A549 (cell line): ENCODE measurements at regions not wholly inside any gene's neighbourhood (a gene's known extent, or its start where the extent isn't known, plus 50 kb on each side); places are given as distances from the start of the nearest gene placed in this dataset.

ENCODE experiments used
- ATAC-seq, 2 experiments: fragments of 200-7000 bp in 1 of 2; fragments of >200 bp in 1 of 2; cut with Nextera tagmentation in 1 of 2; cut with Tn5 transposase in 1 of 2; 3 replicates each; pipeline versions ENCODE4 v1.8.0 to v1.9.1; 2018 to 2020; ENCODE audit warnings: mild to moderate bottlenecking in 1 of 2, moderate library complexity in 1 of 2
- CTCF ChIA-PET: fragments of 300-600 bp; sonication (Branson Sonifier 250); formaldehyde crosslinking; extraction: SDS; loops from one replicate; lab custom pipeline; 2021; ENCODE audit warnings: antibody characterized with exemption, inconsistent platforms; lab: Yijun Ruan, JAX
- POLR2A ChIA-PET: fragments of 350-600 bp; formaldehyde crosslinking; extraction: SDS; loops from one replicate; lab custom pipeline; 2021; ENCODE audit warnings: antibody characterized with exemption, inconsistent platforms; lab: Yijun Ruan, JAX
- DNase-seq, 2 experiments: peaks; one replicate each; pipeline versions ENCODE4 v3.0.0 to v3.0.0-alpha.2; 2011 to 2016; ENCODE audit warnings: low read depth in 1 of 2, low spot score in 1 of 2
- FAIRE-seq: peaks from 2 replicates; lab custom pipeline; 2011; peaks lifted over from hg19 to GRCh38; lab: Jason Lieb, UNC
- H3K27ac ChIP-seq, 2 experiments: fragments of >200 bp; sonication (Bioruptor Twin); formaldehyde crosslinking; 3 replicates each; pipeline ENCODE4 v1.5.1; 2016 to 2017
- H3K4me1 ChIP-seq: fragments of >200 bp; sonication (Bioruptor Twin); formaldehyde crosslinking; 3 replicates; pipeline ENCODE4 v1.6.1; 2016
- H3K4me2 ChIP-seq: fragments of >200 bp; sonication (Bioruptor Twin); formaldehyde crosslinking; 3 replicates; pipeline ENCODE4 v1.6.1; 2016
- H3K4me3 ChIP-seq: fragments of >200 bp; sonication (Bioruptor Twin); formaldehyde crosslinking; 3 replicates; pipeline ENCODE4 v1.5.1; 2016
- H3K9me3 ChIP-seq: fragments of >200 bp; sonication (Bioruptor Twin); formaldehyde crosslinking; 3 replicates; pipeline ENCODE4 v1.6.1; 2016
- ATOH8 ChIP-seq: fragments of 250-450 bp; sonication (Bioruptor Pico); IDR thresholded peaks from 2 replicates; pipeline ENCODE4 v1.5.0; 2020; ENCODE audit warnings: low read depth, mild to moderate bottlenecking, moderate library complexity
- BHLHE40 ChIP-seq: IDR thresholded peaks from 2 replicates; pipeline ENCODE4 v1.6.1; 2012; ENCODE audit warnings: low read depth, low read length, inconsistent platforms
- ELK1 ChIP-seq: fragments of 150-350 bp; IDR thresholded peaks from 2 replicates; pipeline ENCODE4 v1.6.1; 2014; ENCODE audit warnings: low read depth, mild to moderate bottlenecking, low read length
- EP300 ChIP-seq, 2 experiments: fragments of >200 bp; sonication (Bioruptor Twin); formaldehyde crosslinking; IDR thresholded peaks; 2 replicates in 1 of 2; 3 replicates in 1 of 2; pipeline ENCODE4 v1.6.1; 2016 to 2017
- FOSB ChIP-seq: fragments of 250-450 bp; sonication (Bioruptor Pico); IDR thresholded peaks from 2 replicates; pipeline ENCODE4 v1.5.0; 2020; ENCODE audit warnings: mild to moderate bottlenecking, moderate library complexity
- FOXS1 ChIP-seq: fragments of 250-450 bp; sonication (Bioruptor Pico); IDR thresholded peaks from 2 replicates; pipeline ENCODE4 v1.5.0; 2020; ENCODE audit warnings: mild to moderate bottlenecking, moderate library complexity
- GATA3 ChIP-seq: IDR thresholded peaks from 2 replicates; pipeline ENCODE4 v1.6.1; 2012; ENCODE audit warnings: borderline replicate concordance
- HDAC2 ChIP-seq: fragments of 200-600 bp; sonication (generic); IDR thresholded peaks from 2 replicates; pipeline ENCODE4 v1.6.1; 2016
- HOXA7 ChIP-seq: fragments of 250-450 bp; sonication (Bioruptor Pico); IDR thresholded peaks from 2 replicates; pipeline ENCODE4 v1.5.0; 2020; ENCODE audit warnings: mild to moderate bottlenecking, moderate library complexity
- HOXB13 ChIP-seq: fragments of 250-450 bp; sonication (Bioruptor Pico); IDR thresholded peaks from 2 replicates; pipeline ENCODE4 v1.5.0; 2020; ENCODE audit warnings: low read depth, mild to moderate bottlenecking, moderate library complexity
- HOXB5 ChIP-seq: fragments of 250-450 bp; sonication (Bioruptor Pico); IDR thresholded peaks from 2 replicates; pipeline ENCODE4 v1.5.0; 2020; ENCODE audit warnings: mild to moderate bottlenecking, moderate library complexity
- JUN ChIP-seq, 2 experiments: fragments of >200 bp; sonication (Bioruptor Twin); formaldehyde crosslinking; IDR thresholded peaks; 2 replicates in 1 of 2; 3 replicates in 1 of 2; pipeline ENCODE4 v1.6.1; 2016 to 2017
- KDM1A ChIP-seq: fragments of 200-600 bp; sonication (generic); IDR thresholded peaks from 2 replicates; pipeline ENCODE4 v1.6.1; 2016; ENCODE audit warnings: low read depth, mild to moderate bottlenecking
- MAFK ChIP-seq: fragments of 450-650 bp; IDR thresholded peaks from 2 replicates; pipeline ENCODE4 v1.6.1; 2014; ENCODE audit not compliant: partially characterized antibody
- MAZ ChIP-seq: fragments of 150-350 bp; IDR thresholded peaks from 2 replicates; pipeline ENCODE4 v1.6.1; 2014; ENCODE audit warnings: antibody characterized with exemption, low read depth, low read length, borderline replicate concordance
- NPAS2 ChIP-seq: fragments of 250-450 bp; sonication (Bioruptor Pico); IDR thresholded peaks from 2 replicates; pipeline ENCODE4 v1.8.0; 2022; ENCODE audit warnings: mild to moderate bottlenecking, moderate library complexity, borderline replicate concordance
- NR3C1 ChIP-seq: fragments of >200 bp; sonication (Bioruptor Twin); formaldehyde crosslinking; IDR thresholded peaks from 3 replicates; pipeline ENCODE4 v1.6.1; 2017
- PHF8 ChIP-seq: fragments of 200-600 bp; sonication (generic); IDR thresholded peaks from 2 replicates; pipeline ENCODE4 v1.6.1; 2016; ENCODE audit warnings: low read depth, mild to moderate bottlenecking, antibody characterized with exemption, moderate library complexity, borderline replicate concordance
- POLR2A ChIP-seq: IDR thresholded peaks from 2 replicates; pipeline ENCODE4 v1.6.1; 2012; ENCODE audit warnings: mild to moderate bottlenecking, low read length
- RNF2 ChIP-seq: fragments of 200-600 bp; sonication (generic); IDR thresholded peaks from 2 replicates; pipeline ENCODE4 v1.6.1; 2016; ENCODE audit warnings: low read depth, mild to moderate bottlenecking, antibody characterized with exemption, moderate library complexity, borderline replicate concordance
- ZFP36 ChIP-seq: fragments of 450-650 bp; IDR thresholded peaks from 2 replicates; pipeline ENCODE4 v1.6.1; 2014; ENCODE audit warnings: borderline replicate concordance; ENCODE audit not compliant: partially characterized antibody
- ZNF302 ChIP-seq: fragments of 250-450 bp; sonication (Bioruptor Pico); IDR thresholded peaks from 2 replicates; pipeline ENCODE4 v1.9.0; 2021; ENCODE audit warnings: inconsistent platforms, mild to moderate bottlenecking, moderate library complexity
- WGBS: methylation state at CpG from one replicate; pipeline ENCODE4 v1.1.6; 2017; ENCODE audit errors: missing lambda C conversion rate; 5-methylcytosine and 5-hydroxymethylcytosine counted together
- TF ChIP-seq, protein P1 (sequence below): fragments of >200 bp; sonication (Bioruptor Twin); formaldehyde crosslinking; IDR thresholded peaks from 2 replicates; pipeline ENCODE4 v1.6.1; 2016
- TF ChIP-seq, protein P2 (sequence below): fragments of 250-450 bp; sonication (Bioruptor Pico); IDR thresholded peaks from 2 replicates; pipeline ENCODE4 v1.5.0; 2021; ENCODE audit warnings: mild to moderate bottlenecking, moderate library complexity, borderline replicate concordance

GRCh38 chr13:85298387-85298924 is 500.8 kb downstream of the SLITRK6 start:
- 22% methylated on average over 1 of the region's 1 CpG for WGBS
- TF ChIP-seq HOXB13 (no peak), GATA3 (no peak), ELK1 (no peak), MAFK (no peak), FOXS1 (CRISPR knock-in tag) (no peak), HOXB5 (CRISPR knock-in tag) (no peak), JUN (IDR thresholded peaks at IDR 0.05) (no peak), ZNF302 (CRISPR knock-in tag) (no peak), ZFP36 (no peak), BHLHE40 (no peak), EP300 (IDR thresholded peaks at IDR 0.05) (no peak), FOSB (CRISPR knock-in tag) (no peak), HOXA7 (no peak)
- TF ChIP-seq, protein P1, sequence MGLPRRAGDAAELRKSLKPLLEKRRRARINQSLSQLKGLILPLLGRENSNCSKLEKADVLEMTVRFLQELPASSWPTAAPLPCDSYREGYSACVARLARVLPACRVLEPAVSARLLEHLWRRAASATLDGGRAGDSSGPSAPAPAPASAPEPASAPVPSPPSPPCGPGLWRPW, result no peak
- TF ChIP-seq, all 56 proteins: peak for 0
- no peak overlapping the region for H3K4me3 ChIP-seq
- no peak overlapping the region for H3K27ac ChIP-seq
- H3K4me1 ChIP-seq, result no peaks in the 10 kb centered on the region
- ChIA-PET CTCF (no interaction called here), POLR2A (no interaction called here)
- FAIRE-seq (no peak), ATAC-seq (no peak), DNase-seq (no peak)
- no peaks in the 10 kb centered on the region for H3K9me3 ChIP-seq
- no peak overlapping the region for H3K4me2 ChIP-seq

- CTCF ChIA-PET, result no interaction called here
- no peak overlapping the region for H3K4me2 ChIP-seq
- POLR2A ChIA-PET, result no interaction called here
- WGBS, result 100% methylated on average over 1 of the region's 1 CpG
- DNase-seq, result no peak
- TF ChIP-seq HDAC2 (no peak), RNF2 (no peak), NR3C1 (no peak), KDM1A (no peak), HOXB5 (CRISPR knock-in tag) (no peak), PHF8 (no peak), MAZ (no peak), NPAS2 (CRISPR knock-in tag) (no peak), POLR2A (no peak)
- TF ChIP-seq, protein P2, sequence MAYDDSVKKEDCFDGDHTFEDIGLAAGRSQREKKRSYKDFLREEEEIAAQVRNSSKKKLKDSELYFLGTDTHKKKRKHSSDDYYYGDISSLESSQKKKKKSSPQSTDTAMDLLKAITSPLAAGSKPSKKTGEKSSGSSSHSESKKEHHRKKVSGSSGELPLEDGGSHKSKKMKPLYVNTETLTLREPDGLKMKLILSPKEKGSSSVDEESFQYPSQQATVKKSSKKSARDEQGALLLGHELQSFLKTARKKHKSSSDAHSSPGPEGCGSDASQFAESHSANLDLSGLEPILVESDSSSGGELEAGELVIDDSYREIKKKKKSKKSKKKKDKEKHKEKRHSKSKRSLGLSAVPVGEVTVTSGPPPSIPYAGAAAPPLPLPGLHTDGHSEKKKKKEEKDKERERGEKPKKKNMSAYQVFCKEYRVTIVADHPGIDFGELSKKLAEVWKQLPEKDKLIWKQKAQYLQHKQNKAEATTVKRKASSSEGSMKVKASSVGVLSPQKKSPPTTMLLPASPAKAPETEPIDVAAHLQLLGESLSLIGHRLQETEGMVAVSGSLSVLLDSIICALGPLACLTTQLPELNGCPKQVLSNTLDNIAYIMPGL (CRISPR knock-in tag), result no peak
- no peak overlapping the region for H3K27ac ChIP-seq
- no peaks in the 10 kb centered on the region for H3K4me1 ChIP-seq
- FAIRE-seq, result no peak
- no peak for ATAC-seq
- H3K9me3 ChIP-seq, result no peaks in the 10 kb centered on the region
- H3K4me3 ChIP-seq, result no peak overlapping the region
These were observed 510.5 kb downstream of the SLITRK6 start for GRCh38 chr13:85288698-85289097.

- Histone ChIP-seq H3K9me3 (no peaks in the 10 kb centered on the region), H3K27ac (no peak overlapping the region)
- FAIRE-seq, result no peak
- CTCF ChIA-PET, result no interaction called here
- ATAC-seq, result no peak
- no peak for TF ChIP-seq ATOH8
- no peak for TF ChIP-seq JUN (IDR thresholded peaks at IDR 0.05)
- TF ChIP-seq, protein P1, result no peak
- TF ChIP-seq, all 56 proteins: peak for 0
- H3K4me3 ChIP-seq, result no peak overlapping the region
- DNase-seq, result no peak
- POLR2A ChIA-PET, result no interaction called here
- no peak overlapping the region for H3K4me2 ChIP-seq
- no peaks in the 10 kb centered on the region for H3K4me1 ChIP-seq
These were observed 511.7 kb downstream of the SLITRK6 start for GRCh38 chr13:85287528-85287927.
